SH-SY5Y (cell line): ENCODE measurements at regions not wholly inside any gene's neighbourhood (a gene's known extent, or its start where the extent isn't known, plus 50 kb on each side); places are given as distances from the start of the nearest gene placed in this dataset.

Experiments used
- GATA2 ChIP-seq: IDR thresholded peaks from 2 replicates; pipeline ENCODE4 v1.6.1; 2011; ENCODE audit warnings: mild to moderate bottlenecking, low read depth, low read length
- GATA3 ChIP-seq: IDR thresholded peaks from 2 replicates; pipeline ENCODE4 v1.6.1; 2011; ENCODE audit warnings: low read depth, mild to moderate bottlenecking, low read length, moderate library complexity

DNA sequence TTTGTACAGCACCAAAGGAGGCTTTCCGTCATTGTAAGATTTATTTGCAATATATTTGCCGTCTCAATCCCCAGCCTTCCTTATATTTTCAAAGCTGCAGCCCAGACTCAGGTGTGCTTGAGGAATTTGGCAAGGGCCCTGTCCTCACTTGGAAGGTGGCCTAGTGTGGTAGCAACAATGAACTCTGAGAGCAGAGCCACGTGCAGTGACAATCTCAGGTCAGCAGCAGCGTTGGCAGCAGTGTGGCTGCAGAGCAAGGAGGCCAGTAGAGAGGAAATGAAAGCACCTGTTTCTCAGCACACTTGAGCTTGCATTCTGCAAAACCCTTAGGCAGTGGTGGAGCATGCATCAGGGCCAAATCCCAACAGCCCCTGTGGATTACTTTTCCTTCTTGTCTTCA is 613.5 kb downstream of the RBFOX1 start:
- TF ChIP-seq GATA2 (no peak), GATA3 (no peak)
